SK-N-SH (cell line): ENCODE measurements at regions not wholly inside any gene's neighbourhood (a gene's known extent, or its start where the extent isn't known, plus 50 kb on each side); places are given as distances from the start of the nearest gene placed in this dataset.

Source experiments
- CHD2 ChIP-seq: fragments of 150-350 bp; IDR thresholded peaks from 2 replicates; pipeline ENCODE4 v1.6.1; 2018; ENCODE audit warnings: low read length; ENCODE audit not compliant: partially characterized antibody
- CTCF ChIP-seq: fragments of 200-600 bp; sonication (generic); IDR thresholded peaks from 2 replicates; pipeline ENCODE4 v1.6.1; 2017; ENCODE audit warnings: antibody characterized with exemption, mild to moderate bottlenecking, moderate library complexity
- IRF3 ChIP-seq: fragments of 150-350 bp; IDR thresholded peaks from 2 replicates; pipeline ENCODE4 v1.6.1; 2016; ENCODE audit warnings: mild to moderate bottlenecking, low read depth, low read length
- MAX ChIP-seq: IDR thresholded peaks from 2 replicates; pipeline ENCODE4 v1.4.0; 2012; ENCODE audit warnings: low read depth
- POLR2AphosphoS5 ChIP-seq: IDR thresholded peaks from 2 replicates; pipeline ENCODE4 v1.6.1; 2012; ENCODE audit warnings: low read depth, low read length
- TEAD4 ChIP-seq: IDR thresholded peaks from 2 replicates; pipeline ENCODE4 v1.4.0; 2012; ENCODE audit warnings: mild to moderate bottlenecking, borderline replicate concordance; ENCODE audit not compliant: insufficient read depth
- YY1 ChIP-seq: IDR thresholded peaks from 2 replicates; pipeline ENCODE4 v1.4.0; 2012; ENCODE audit warnings: low read depth, mild to moderate bottlenecking
- ZBTB33 ChIP-seq: IDR thresholded peaks from 2 replicates; pipeline ENCODE4 v1.4.0; 2012; ENCODE audit warnings: low read depth, borderline replicate concordance

GRCh38 chr5:54387659-54388232 lies 67.8 kb upstream of the HSPB3 start:
- TF ChIP-seq CTCF (no peak), YY1 (no peak), ZBTB33 (no peak), POLR2AphosphoS5 (no peak), MAX (no peak), TEAD4 (no peak), IRF3 (no peak), CHD2 (no peak)
